Sigmoid colon (tissue), 4 donors: ENCODE measurements at regions not wholly inside any gene's neighbourhood (a gene's known extent, or its start where the extent isn't known, plus 50 kb on each side); places are given as distances from the start of the nearest gene placed in this dataset.

Experiments
- EP300 ChIP-seq, 4 donors: sonication (generic); formaldehyde crosslinking; IDR thresholded peaks; one replicate each; pipeline ENCODE4 v1.6.1; 2017; ENCODE audit warnings: antibody characterized with exemption in 4 of 4
- POLR2A ChIP-seq, 2 donors: fragments of 450-650 bp; IDR thresholded peaks; one replicate each; pipeline ENCODE4 v1.6.1; 2016; ENCODE audit warnings: antibody characterized with exemption in 2 of 2, mild to moderate bottlenecking in 2 of 2, moderate library complexity in 2 of 2
- POLR2AphosphoS5 ChIP-seq, 4 donors: sonication (generic); formaldehyde crosslinking; IDR thresholded peaks; one replicate each; pipeline ENCODE4 v1.6.1; 2017; ENCODE audit warnings: antibody characterized with exemption in 4 of 4
- TF ChIP-seq, protein P1 (sequence below), 4 experiments: fragments of 450-650 bp in 3 of 4; fragments of 200-600 bp in 1 of 4; IDR thresholded peaks; one replicate each; pipeline ENCODE4 v1.5.1; 2016 to 2019; ENCODE audit warnings: antibody characterized with exemption in 4 of 4, mild to moderate bottlenecking in 3 of 4, moderate library complexity in 2 of 4

GRCh38 chr2:176561706-176562105, 292.5 kb downstream of the MTX2 start:
- TF ChIP-seq, protein P1, sequence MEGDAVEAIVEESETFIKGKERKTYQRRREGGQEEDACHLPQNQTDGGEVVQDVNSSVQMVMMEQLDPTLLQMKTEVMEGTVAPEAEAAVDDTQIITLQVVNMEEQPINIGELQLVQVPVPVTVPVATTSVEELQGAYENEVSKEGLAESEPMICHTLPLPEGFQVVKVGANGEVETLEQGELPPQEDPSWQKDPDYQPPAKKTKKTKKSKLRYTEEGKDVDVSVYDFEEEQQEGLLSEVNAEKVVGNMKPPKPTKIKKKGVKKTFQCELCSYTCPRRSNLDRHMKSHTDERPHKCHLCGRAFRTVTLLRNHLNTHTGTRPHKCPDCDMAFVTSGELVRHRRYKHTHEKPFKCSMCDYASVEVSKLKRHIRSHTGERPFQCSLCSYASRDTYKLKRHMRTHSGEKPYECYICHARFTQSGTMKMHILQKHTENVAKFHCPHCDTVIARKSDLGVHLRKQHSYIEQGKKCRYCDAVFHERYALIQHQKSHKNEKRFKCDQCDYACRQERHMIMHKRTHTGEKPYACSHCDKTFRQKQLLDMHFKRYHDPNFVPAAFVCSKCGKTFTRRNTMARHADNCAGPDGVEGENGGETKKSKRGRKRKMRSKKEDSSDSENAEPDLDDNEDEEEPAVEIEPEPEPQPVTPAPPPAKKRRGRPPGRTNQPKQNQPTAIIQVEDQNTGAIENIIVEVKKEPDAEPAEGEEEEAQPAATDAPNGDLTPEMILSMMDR (IDR thresholded peaks at IDR 0.05): no peak
- TF ChIP-seq POLR2AphosphoS5 (IDR thresholded peaks at IDR 0.05) (no peak), POLR2A (IDR thresholded peaks at IDR 0.05) (no peak), EP300 (IDR thresholded peaks at IDR 0.05) (no peak)
